Vagina (tissue), 2 donors: ENCODE measurements at regions not wholly inside any gene's neighbourhood (a gene's known extent, or its start where the extent isn't known, plus 50 kb on each side); places are given as distances from the start of the nearest gene placed in this dataset.

ENCODE experiments used
- CTCF ChIP-seq, 3 experiments: fragments of 450-650 bp in 2 of 3; fragments of 200-600 bp in 1 of 3; sonication (generic) in 1 of 3; IDR thresholded peaks; one replicate each; pipeline ENCODE4 v1.5.1; 2017 to 2019; ENCODE audit warnings: antibody characterized with exemption in 3 of 3, mild to moderate bottlenecking in 2 of 3, moderate library complexity in 2 of 3
- POLR2A ChIP-seq, 2 donors: fragments of 450-650 bp; IDR thresholded peaks; one replicate each; pipeline ENCODE4 v1.6.1; 2017; ENCODE audit warnings: antibody characterized with exemption in 2 of 2, mild to moderate bottlenecking in 2 of 2, moderate library complexity in 2 of 2
- POLR2AphosphoS5 ChIP-seq, 2 donors: sonication (generic); formaldehyde crosslinking; IDR thresholded peaks; one replicate each; pipeline ENCODE4 v1.9.0; 2017; ENCODE audit warnings: antibody characterized with exemption in 2 of 2, mild to moderate bottlenecking in 2 of 2, low read depth in 1 of 2; ENCODE audit not compliant: insufficient read depth in 1 of 2

- TF ChIP-seq CTCF (IDR thresholded peaks at IDR 0.05) (no peak), POLR2A (IDR thresholded peaks at IDR 0.05) (no peak), POLR2AphosphoS5 (IDR thresholded peaks at IDR 0.05; ENCODE audit: insufficient read depth in 1 of 2, low read depth in 1 of 2) (no peak)
These were observed 818.5 kb downstream of the TBL1XR1 start for GRCh38 chr3:176378789-176379188.
